ENCODE measurements at regions not wholly inside any gene's neighbourhood (a gene's known extent, or its start where the extent isn't known, plus 50 kb on each side); places are given as distances from the start of the nearest gene placed in this dataset.

GRCh38 chr2:204312105-204312504 is 233.2 kb upstream of the PARD3B start:
- TF ChIP-seq CTCF (conservative IDR thresholded peaks at IDR 0.05; ENCODE audit: low read length), result no peak
- TF ChIP-seq EZH2phosphoT487 (IDR thresholded peaks at IDR 0.05; ENCODE audit: borderline replicate concordance, low read depth, low read length), result no peak
